ENCODE measurements at regions not wholly inside any gene's neighbourhood (a gene's known extent, or its start where the extent isn't known, plus 50 kb on each side); places are given as distances from the start of the nearest gene placed in this dataset.

DNA sequence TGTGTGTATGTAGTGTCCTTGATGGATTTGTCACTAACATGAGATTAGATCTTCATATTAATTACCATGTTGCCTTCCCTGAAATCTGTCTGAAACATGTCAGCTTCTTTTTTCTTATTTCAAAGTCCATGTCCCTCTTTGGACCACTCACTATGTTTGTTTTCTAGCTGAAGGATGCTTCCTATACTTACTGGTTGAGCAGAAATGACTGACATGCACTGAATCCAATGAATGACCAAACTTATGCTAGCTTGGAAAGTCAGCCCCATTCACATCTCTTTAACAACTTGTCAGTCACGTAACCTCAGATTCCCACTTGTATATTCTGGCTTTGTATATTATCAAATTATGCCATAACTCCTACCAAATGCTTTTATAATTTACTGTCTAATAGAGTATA is 69.9 kb upstream of the STK39 start:
- TF ChIP-seq, protein P1, sequence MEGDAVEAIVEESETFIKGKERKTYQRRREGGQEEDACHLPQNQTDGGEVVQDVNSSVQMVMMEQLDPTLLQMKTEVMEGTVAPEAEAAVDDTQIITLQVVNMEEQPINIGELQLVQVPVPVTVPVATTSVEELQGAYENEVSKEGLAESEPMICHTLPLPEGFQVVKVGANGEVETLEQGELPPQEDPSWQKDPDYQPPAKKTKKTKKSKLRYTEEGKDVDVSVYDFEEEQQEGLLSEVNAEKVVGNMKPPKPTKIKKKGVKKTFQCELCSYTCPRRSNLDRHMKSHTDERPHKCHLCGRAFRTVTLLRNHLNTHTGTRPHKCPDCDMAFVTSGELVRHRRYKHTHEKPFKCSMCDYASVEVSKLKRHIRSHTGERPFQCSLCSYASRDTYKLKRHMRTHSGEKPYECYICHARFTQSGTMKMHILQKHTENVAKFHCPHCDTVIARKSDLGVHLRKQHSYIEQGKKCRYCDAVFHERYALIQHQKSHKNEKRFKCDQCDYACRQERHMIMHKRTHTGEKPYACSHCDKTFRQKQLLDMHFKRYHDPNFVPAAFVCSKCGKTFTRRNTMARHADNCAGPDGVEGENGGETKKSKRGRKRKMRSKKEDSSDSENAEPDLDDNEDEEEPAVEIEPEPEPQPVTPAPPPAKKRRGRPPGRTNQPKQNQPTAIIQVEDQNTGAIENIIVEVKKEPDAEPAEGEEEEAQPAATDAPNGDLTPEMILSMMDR (conservative IDR thresholded peaks at IDR 0.05 in 1 of 2, IDR thresholded peaks at IDR 0.05 in 1 of 2; ENCODE audit: low read depth in 1 of 2, low read length in 2 of 2): no peak
- no peak for TF ChIP-seq EZH2 (IDR thresholded peaks at IDR 0.05; ENCODE audit: low read length, missing control alignments)

All from fibroblast of lung (primary cell).